ENCODE measurements at regions not wholly inside any gene's neighbourhood (a gene's known extent, or its start where the extent isn't known, plus 50 kb on each side); places are given as distances from the start of the nearest gene placed in this dataset.

DNA sequence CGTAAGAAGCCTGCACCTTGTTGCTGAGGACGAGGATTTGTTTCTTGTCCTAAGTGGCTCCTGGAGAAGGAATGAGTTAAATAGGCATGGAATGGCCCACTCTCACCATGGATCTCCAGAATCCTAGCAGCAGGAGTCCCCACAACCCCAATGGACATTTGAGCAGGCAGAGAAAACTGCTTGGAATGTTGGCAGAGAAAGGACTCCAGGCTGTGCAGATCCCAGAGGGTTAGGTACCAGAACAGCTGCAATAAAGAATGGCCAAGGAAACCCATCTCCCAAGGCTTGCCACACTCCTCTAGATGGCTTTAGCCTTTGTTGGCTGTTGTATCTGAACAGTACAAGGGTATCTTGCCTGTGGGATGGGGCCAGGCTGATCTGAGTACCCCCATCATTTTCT, 1415.7 kb upstream of the ADGRB3 start (continued):
- TF ChIP-seq, protein P1, sequence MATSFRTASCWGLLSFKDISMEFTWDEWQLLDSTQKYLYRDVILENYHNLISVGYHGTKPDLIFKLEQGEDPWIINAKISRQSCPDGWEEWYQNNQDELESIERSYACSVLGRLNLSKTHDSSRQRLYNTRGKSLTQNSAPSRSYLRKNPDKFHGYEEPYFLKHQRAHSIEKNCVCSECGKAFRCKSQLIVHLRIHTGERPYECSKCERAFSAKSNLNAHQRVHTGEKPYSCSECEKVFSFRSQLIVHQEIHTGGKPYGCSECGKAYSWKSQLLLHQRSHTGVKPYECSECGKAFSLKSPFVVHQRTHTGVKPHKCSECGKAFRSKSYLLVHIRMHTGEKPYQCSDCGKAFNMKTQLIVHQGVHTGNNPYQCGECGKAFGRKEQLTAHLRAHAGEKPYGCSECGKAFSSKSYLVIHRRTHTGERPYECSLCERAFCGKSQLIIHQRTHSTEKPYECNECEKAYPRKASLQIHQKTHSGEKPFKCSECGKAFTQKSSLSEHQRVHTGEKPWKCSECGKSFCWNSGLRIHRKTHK (tag by site-specific recombination; IDR thresholded peaks at IDR 0.05) = no peak
- TF ChIP-seq, protein P2, sequence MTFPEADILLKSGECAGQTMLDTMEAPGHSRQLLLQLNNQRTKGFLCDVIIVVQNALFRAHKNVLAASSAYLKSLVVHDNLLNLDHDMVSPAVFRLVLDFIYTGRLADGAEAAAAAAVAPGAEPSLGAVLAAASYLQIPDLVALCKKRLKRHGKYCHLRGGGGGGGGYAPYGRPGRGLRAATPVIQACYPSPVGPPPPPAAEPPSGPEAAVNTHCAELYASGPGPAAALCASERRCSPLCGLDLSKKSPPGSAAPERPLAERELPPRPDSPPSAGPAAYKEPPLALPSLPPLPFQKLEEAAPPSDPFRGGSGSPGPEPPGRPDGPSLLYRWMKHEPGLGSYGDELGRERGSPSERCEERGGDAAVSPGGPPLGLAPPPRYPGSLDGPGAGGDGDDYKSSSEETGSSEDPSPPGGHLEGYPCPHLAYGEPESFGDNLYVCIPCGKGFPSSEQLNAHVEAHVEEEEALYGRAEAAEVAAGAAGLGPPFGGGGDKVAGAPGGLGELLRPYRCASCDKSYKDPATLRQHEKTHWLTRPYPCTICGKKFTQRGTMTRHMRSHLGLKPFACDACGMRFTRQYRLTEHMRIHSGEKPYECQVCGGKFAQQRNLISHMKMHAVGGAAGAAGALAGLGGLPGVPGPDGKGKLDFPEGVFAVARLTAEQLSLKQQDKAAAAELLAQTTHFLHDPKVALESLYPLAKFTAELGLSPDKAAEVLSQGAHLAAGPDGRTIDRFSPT (tag by site-specific recombination; IDR thresholded peaks at IDR 0.05) = no peak
- TF ChIP-seq KLF1 (tag by site-specific recombination; IDR thresholded peaks at IDR 0.05) (no peak), ZNF132 (tag by site-specific recombination; IDR thresholded peaks at IDR 0.05; ENCODE audit: borderline replicate concordance) (no peak), ZNF16 (tag by site-specific recombination; IDR thresholded peaks at IDR 0.05; ENCODE audit: low read depth) (no peak), OSR2 (tag by site-specific recombination; IDR thresholded peaks at IDR 0.05) (no peak)

DNA sequence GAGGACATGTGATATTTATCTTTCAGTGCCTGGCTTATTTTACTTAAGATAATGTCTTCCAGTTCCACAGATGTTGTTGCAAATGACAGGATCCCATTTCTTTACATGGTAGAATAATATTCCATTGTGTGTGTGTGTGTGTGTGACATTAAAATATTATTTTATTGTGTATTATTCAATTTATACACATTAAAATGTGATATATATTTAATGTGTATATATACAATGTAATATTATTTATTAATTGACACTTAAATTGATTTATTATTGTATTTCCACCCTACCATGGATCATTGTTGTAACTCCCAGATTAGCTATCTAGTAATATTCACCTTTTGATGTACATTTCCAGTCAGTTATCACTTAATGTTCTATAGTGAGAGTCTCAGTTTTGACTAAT, 1422.5 kb upstream of the ADGRB3 start:
- no peak overlapping the region for H3K4me3 ChIP-seq (ENCODE audit: low read depth, low read length)
- CTCF ChIA-PET = no interaction called here
- no peak overlapping the region for H3K27ac ChIP-seq (ENCODE audit: extremely low read depth, low read depth, low read length)
- POLR2A ChIA-PET = no interaction called here
- no peaks in the 10 kb centered on the region for H3K4me1 ChIP-seq (ENCODE audit: control insufficient read depth, insufficient read depth, low read length)
- H3K36me3 ChIP-seq (ENCODE audit: control insufficient read depth in 2 of 2, insufficient read depth in 1 of 2, low read length in 2 of 2) = no peaks in the 10 kb centered on the region
- no peaks in the 10 kb centered on the region for H3K9me3 ChIP-seq (ENCODE audit: control insufficient read depth, insufficient read depth, low read depth, low read length)
- TF ChIP-seq ZNF843 (tag by site-specific recombination; IDR thresholded peaks at IDR 0.05) = no peak
- no peak for TF ChIP-seq KLF9 (tag by site-specific recombination; IDR thresholded peaks at IDR 0.05; ENCODE audit: low read depth)
- TF ChIP-seq ZBTB20 (tag by site-specific recombination; IDR thresholded peaks at IDR 0.05) = no peak
- no peak for TF ChIP-seq FEZF1 (tag by site-specific recombination; IDR thresholded peaks at IDR 0.05)
- no peak for TF ChIP-seq ZNF544 (tag by site-specific recombination; IDR thresholded peaks at IDR 0.05)
- TF ChIP-seq, protein P3, sequence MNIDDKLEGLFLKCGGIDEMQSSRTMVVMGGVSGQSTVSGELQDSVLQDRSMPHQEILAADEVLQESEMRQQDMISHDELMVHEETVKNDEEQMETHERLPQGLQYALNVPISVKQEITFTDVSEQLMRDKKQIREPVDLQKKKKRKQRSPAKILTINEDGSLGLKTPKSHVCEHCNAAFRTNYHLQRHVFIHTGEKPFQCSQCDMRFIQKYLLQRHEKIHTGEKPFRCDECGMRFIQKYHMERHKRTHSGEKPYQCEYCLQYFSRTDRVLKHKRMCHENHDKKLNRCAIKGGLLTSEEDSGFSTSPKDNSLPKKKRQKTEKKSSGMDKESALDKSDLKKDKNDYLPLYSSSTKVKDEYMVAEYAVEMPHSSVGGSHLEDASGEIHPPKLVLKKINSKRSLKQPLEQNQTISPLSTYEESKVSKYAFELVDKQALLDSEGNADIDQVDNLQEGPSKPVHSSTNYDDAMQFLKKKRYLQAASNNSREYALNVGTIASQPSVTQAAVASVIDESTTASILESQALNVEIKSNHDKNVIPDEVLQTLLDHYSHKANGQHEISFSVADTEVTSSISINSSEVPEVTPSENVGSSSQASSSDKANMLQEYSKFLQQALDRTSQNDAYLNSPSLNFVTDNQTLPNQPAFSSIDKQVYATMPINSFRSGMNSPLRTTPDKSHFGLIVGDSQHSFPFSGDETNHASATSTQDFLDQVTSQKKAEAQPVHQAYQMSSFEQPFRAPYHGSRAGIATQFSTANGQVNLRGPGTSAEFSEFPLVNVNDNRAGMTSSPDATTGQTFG (tag by site-specific recombination; IDR thresholded peaks at IDR 0.05; ENCODE audit: borderline replicate concordance) = no peak
- TF ChIP-seq ZNF621 (tag by site-specific recombination; IDR thresholded peaks at IDR 0.05) = no peak
- TF ChIP-seq, protein P4, sequence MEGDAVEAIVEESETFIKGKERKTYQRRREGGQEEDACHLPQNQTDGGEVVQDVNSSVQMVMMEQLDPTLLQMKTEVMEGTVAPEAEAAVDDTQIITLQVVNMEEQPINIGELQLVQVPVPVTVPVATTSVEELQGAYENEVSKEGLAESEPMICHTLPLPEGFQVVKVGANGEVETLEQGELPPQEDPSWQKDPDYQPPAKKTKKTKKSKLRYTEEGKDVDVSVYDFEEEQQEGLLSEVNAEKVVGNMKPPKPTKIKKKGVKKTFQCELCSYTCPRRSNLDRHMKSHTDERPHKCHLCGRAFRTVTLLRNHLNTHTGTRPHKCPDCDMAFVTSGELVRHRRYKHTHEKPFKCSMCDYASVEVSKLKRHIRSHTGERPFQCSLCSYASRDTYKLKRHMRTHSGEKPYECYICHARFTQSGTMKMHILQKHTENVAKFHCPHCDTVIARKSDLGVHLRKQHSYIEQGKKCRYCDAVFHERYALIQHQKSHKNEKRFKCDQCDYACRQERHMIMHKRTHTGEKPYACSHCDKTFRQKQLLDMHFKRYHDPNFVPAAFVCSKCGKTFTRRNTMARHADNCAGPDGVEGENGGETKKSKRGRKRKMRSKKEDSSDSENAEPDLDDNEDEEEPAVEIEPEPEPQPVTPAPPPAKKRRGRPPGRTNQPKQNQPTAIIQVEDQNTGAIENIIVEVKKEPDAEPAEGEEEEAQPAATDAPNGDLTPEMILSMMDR (tag by site-specific recombination; IDR thresholded peaks at IDR 0.05) = no peak
- TF ChIP-seq, protein P5, sequence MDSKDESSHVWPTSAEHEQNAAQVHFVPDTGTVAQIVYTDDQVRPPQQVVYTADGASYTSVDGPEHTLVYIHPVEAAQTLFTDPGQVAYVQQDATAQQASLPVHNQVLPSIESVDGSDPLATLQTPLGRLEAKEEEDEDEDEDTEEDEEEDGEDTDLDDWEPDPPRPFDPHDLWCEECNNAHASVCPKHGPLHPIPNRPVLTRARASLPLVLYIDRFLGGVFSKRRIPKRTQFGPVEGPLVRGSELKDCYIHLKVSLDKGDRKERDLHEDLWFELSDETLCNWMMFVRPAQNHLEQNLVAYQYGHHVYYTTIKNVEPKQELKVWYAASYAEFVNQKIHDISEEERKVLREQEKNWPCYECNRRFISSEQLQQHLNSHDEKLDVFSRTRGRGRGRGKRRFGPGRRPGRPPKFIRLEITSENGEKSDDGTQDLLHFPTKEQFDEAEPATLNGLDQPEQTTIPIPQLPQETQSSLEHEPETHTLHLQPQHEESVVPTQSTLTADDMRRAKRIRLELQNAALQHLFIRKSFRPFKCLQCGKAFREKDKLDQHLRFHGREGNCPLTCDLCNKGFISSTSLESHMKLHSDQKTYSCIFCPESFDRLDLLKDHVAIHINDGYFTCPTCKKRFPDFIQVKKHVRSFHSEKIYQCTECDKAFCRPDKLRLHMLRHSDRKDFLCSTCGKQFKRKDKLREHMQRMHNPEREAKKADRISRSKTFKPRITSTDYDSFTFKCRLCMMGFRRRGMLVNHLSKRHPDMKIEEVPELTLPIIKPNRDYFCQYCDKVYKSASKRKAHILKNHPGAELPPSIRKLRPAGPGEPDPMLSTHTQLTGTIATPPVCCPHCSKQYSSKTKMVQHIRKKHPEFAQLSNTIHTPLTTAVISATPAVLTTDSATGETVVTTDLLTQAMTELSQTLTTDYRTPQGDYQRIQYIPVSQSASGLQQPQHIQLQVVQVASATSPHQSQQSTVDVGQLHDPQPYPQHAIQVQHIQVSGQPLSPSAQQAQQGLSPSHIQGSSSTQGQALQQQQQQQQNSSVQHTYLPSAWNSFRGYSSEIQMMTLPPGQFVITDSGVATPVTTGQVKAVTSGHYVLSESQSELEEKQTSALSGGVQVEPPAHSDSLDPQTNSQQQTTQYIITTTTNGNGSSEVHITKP (tag by site-specific recombination; IDR thresholded peaks at IDR 0.05) = no peak
- no peak for TF ChIP-seq ZNF335 (tag by site-specific recombination; conservative IDR thresholded peaks at IDR 0.05)
- TF ChIP-seq HOXA7 (CRISPR knock-in tag; IDR thresholded peaks at IDR 0.05; ENCODE audit: borderline replicate concordance) = no peak
- TF ChIP-seq SCRT2 (tag by site-specific recombination; IDR thresholded peaks at IDR 0.05) = no peak
- TF ChIP-seq, protein P6, sequence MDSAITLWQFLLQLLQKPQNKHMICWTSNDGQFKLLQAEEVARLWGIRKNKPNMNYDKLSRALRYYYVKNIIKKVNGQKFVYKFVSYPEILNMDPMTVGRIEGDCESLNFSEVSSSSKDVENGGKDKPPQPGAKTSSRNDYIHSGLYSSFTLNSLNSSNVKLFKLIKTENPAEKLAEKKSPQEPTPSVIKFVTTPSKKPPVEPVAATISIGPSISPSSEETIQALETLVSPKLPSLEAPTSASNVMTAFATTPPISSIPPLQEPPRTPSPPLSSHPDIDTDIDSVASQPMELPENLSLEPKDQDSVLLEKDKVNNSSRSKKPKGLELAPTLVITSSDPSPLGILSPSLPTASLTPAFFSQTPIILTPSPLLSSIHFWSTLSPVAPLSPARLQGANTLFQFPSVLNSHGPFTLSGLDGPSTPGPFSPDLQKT (IDR thresholded peaks at IDR 0.05; ENCODE audit: borderline replicate concordance, low read depth, low read length) = no peak
- no peak for TF ChIP-seq ZFP69B (tag by site-specific recombination; IDR thresholded peaks at IDR 0.05)
- TF ChIP-seq, protein P7, sequence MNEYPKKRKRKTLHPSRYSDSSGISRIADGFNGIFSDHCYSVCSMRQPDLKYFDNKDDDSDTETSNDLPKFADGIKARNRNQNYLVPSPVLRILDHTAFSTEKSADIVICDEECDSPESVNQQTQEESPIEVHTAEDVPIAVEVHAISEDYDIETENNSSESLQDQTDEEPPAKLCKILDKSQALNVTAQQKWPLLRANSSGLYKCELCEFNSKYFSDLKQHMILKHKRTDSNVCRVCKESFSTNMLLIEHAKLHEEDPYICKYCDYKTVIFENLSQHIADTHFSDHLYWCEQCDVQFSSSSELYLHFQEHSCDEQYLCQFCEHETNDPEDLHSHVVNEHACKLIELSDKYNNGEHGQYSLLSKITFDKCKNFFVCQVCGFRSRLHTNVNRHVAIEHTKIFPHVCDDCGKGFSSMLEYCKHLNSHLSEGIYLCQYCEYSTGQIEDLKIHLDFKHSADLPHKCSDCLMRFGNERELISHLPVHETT (tag by site-specific recombination; IDR thresholded peaks at IDR 0.05) = no peak

Measured in HEK293 (cell line).